HG02981 (cell line): ENCODE measurements at regions not wholly inside any gene's neighbourhood (a gene's known extent, or its start where the extent isn't known, plus 50 kb on each side); places are given as distances from the start of the nearest gene placed in this dataset.
"Not testable (repeated sequence)": the region's sequence is repeated elsewhere in the genome, so short reads cannot be mapped to it uniquely, and the experiment has no call there.

Source experiments
- ATAC-seq: cut with Tn5 transposase; IDR thresholded peaks from one replicate; pipeline ENCODE4 v1.9.1; 2021; ENCODE audit warnings: mild to moderate bottlenecking, moderate library complexity; ENCODE audit not compliant: unreplicated experiment

GRCh38 chr16:55015181-55015913 is 84.7 kb downstream of the IRX5 start:
- no peak for ATAC-seq

GRCh38 chr16:55016515-55016914 is 85.8 kb downstream of the IRX5 start:
- ATAC-seq: no peak

DNA sequence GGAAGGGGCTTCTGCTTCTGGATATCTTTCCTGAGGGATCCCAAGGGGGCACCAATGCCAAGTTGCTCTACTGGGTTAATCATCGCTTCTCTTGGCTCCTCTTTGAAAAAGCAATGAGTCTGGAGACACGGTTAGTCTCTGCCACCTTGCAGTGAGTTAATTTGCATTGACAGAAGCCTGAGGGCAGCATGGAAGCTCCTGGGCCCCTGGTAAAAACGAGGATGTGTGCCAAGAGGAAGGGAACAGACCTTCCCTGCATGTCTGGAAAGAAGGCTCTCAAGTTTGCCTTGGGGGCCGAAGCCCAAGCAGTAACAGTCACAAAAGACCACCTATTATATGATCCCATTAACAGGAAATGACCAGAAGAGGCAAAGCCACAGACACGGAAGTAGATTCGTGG is 86.7 kb downstream of the IRX5 start:
- no peak for ATAC-seq

DNA sequence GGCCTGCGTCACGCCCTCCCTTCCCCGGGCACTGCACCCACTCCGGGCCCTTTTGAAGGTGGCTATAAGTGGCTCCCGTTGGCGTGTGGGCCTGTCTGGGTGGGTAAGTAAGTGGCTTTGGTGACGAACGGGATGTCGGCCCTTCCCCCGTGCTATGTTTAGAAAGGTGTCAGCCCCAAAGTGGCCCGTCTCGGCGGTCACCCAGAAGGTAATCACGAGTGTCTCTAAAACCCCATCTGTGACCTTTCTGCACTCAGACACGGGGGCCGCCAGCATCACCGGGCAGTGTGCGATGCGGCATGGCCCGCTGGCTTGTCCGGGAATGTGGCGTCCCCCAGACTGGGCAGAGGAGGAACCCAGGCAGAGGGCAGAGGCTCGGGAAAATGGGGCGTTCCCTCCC is 88.2 kb downstream of the IRX5 start:
- no peak for ATAC-seq

GRCh38 chr16:55019419-55020131 is 88.9 kb downstream of the IRX5 start:
- ATAC-seq: no peak

DNA sequence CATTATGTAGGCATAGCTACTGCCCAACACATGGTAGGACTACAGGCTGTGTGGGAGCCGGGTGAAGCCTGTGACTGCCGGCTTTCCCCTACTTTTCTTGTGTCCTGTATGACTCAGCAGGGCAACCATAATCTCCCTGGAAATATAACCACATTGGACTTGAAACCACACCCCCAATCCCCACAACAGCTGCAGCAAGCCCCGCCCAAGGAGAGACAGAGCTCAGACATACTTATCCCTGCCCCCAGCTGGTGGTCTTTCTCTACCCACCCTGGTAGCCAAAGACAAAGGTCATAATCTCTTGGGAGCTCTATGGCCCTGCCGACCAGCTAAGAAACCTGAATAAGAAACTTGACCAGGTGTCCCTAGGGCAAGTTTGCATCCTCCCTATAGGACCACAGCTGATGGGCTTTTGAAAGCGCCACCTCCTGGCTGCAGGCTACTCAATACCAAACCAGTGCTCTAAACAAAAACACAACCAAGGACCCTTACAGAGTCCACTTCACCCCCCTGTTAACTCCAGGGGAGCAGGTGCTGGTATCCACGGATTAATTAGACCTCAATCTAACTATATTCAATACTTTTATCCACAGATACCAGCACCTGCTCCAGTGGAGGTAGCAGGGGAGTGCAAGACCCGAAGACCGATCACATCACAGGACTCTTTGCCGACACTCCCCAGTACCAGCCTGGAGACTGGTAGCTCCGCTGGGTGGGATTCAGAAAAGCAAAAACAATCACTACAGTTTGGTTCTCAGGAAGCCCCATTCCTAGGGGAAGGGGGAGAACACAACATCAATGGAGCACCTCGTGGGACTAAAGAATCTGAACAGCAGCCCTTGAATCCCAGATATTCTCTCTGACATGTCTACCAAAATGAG is 91.2 kb downstream of the IRX5 start:
- no peak for ATAC-seq

- not testable (repeated sequence) for ATAC-seq
Observed at GRCh38 chr16:55027260-55027659, 96.6 kb downstream of the IRX5 start.

DNA sequence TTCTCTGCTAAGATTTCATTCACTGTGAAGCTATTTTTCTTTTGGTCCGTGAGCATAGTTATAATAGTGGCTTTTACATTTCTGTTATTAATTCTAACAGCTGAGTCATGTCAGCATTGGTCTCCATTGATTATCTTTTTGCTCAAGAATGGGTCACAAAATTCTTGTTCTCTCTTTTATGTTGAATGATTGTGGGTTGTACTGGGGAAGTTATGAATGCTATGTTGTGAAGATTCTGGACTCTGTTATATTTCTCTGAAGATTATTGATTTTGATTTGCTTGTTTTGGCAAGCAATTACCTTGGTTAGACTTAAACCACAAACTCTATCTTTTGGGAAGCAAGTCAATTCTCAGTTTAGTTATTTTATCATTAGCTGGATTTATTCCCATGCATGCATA is 98.8 kb downstream of the IRX5 start:
- no peak for ATAC-seq

DNA sequence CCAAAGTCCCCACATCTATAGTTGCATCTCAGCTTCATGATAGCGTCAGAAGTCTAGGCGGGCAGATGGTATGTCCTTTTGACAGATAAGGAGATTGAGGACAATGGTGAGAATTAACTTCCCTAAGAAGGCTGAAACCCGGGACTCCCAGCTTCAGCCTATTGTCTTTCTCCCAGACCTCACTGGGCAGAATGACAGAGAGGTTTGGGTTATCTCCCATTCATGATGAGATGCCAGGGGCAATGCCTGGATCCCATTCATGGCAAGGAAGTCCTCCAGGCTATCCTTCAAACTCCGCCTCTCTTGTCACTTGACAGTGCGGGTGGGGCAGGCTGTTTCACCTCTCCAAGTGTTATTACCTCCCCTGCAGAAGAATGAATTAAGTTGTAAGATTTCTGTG is 100.3 kb downstream of the IRX5 start:
- no peak for ATAC-seq

DNA sequence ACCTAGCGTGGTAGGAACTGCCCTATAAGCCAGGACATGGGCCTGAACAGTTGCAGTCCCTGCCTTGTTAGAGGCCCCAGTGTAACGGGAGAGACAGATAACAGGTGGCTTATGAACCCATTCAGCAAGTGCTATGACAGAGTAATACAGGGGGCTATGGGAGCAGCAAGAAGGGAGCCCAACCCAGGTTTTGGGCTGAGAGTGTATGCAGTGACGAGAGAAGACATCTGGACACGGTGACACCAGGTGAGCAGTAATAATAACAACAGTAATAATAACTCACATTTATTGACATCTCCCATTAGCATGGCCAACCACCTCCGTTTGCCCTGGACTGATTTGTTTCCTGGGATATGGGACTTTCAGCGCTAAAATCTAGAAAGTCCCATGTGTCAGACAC is 100.8 kb downstream of the IRX5 start:
- no peak for ATAC-seq

GRCh38 chr16:55033225-55034156 is 102.8 kb downstream of the IRX5 start:
- ATAC-seq: no peak

GRCh38 chr16:55035029-55035428 is 104.4 kb downstream of the IRX5 start:
- ATAC-seq: no peak

DNA sequence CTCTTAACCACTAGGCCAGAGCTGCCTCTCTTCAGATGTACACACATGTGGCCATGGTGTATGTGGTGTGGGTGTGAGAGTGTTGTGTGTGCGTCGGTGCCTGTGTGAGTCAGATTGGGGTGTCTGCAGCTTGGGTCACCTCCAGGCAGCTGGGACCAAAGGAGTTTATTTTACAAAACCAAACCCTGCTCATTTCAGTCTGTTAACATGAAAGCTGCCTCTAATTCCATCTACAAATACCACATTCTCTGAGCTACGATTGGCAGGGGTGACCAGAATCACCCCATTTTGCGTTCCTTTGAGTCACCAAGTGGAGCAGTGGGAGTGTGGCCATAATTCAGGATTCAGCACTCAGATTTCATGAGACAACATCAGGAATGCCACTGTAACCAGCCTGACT is 105.3 kb downstream of the IRX5 start:
- no peak for ATAC-seq

- ATAC-seq: no peak
Observed at GRCh38 chr16:55036371-55036821, 105.7 kb downstream of the IRX5 start.

- no peak for ATAC-seq
Observed at GRCh38 chr16:55037046-55037445, 106.4 kb downstream of the IRX5 start.

DNA sequence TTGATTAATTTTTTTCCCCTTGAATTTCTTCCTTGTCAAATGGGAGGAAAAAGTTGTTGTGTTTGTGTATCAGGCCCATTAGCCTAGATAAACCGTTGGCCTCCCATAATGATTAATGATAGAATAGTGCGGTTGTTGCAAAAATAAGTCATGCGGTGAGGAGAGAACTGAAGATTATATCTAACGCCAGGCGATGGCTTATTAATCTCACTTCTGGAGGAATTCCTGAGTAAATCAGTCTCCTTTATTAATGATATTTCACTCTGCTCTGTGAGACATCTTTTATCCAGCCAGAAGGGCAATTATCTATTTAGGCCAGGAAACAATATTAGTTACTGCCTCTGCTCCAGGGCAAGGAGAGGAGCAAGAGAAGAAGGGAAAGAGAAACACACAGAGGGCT is 107.3 kb downstream of the IRX5 start:
- no peak for ATAC-seq

DNA sequence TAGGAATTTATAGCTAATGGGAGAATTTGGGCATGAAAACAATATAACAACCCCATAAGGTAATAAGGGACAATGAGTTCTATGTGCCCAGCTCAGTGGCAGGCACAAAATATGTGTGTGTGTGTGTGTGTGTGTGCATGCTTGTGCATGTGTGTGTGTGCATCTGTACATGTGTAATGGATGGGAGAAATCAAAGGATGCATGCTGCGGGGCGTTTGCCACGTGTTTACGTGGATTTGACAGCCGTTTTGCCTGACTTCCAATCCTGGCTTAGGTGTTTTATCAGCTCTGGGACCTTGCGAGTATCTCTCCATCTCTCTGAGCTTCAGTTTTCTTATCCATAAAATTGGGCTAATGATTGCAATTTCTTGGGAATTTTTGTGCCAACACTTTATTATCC is 108.4 kb downstream of the IRX5 start:
- ATAC-seq: no peak

DNA sequence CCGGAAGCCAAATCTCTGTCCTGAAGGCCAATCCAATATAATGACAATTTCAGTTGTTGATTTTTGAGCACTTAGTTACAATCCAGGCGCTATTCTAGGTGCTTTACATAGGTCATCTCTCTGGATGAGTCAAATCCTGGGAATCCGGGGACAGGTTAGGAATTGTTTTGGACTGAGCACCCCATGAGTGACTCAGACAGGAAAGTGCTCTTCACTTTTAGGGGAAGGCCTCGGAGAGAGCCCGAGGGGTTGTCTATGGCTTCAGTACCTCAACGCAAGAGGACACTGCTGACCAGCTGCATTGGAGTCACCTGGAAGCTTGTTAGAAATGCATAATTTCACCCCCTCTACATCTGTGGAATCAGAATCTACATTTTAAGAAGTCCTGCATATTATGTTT is 108.8 kb downstream of the IRX5 start:
- ATAC-seq: no peak

GRCh38 chr16:55039931-55040330 is 109.3 kb downstream of the IRX5 start:
- no peak for ATAC-seq

DNA sequence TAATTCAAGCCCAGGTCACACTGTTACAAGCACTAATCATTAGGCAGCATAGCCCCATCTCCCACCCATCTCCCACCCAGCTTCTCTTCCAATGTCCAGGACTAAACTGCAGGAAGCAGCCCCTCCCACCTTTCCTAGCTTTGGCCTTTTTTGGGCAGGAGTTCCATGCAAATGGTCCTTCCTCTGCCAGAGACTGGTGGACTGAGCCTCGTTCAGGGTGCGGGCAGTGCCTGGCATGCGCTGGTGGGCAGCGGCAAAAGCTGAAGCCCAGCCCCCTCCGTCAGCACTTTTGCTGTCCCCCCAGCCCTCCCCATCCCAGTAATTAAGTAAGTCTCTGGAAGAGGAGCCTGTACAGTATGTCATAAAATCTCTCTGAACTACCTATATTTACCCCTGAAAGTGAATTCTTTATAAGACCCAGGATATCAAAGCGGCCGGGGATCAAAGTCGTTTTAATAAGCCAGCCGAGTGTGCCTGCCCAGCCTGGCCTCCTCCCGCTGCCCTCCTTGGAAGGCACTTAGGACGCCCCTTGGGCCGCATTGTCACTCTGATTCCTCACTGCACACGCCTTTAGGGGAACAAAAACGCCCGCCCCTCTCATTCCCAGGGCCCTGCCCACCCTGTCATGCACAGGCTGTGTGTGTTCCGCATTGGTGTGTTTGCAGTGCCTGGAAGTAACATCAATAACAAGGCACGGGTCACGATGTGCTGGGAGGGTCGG is 109.9 kb downstream of the IRX5 start:
- no peak for ATAC-seq
